ENCODE measurements at regions not wholly inside any gene's neighbourhood (a gene's known extent, or its start where the extent isn't known, plus 50 kb on each side); places are given as distances from the start of the nearest gene placed in this dataset.

DNA sequence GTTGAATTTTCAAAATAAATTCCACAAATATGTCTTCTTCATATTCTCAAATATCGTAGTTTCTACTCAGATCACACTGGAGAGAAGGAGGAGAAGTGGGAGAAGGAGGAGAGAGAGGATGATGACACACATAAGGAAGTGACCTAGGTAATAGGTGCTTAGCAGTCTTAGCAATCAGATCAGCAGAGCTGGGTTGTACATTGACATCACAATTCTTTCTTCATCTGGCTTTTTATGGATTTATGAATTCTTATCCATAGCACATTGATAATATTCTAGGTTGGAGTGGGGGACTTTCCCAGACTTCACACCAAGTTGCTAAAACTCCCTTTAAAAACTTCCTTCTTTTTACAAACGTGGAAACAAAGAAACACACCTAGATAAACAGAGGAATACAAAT is 86.9 kb downstream of the FGF9 start:
- H3K9me1 ChIP-seq (ENCODE audit: control insufficient read depth, extremely low read depth, insufficient read depth, low read length), result no peaks in the 10 kb centered on the region
- dilution Hi-C loops (cut with MboI; ENCODE audit: extremely low pct_ligation_motif_present, low sequenced_read_pairs), result no loop called here
- no peak for FAIRE-seq

DNA sequence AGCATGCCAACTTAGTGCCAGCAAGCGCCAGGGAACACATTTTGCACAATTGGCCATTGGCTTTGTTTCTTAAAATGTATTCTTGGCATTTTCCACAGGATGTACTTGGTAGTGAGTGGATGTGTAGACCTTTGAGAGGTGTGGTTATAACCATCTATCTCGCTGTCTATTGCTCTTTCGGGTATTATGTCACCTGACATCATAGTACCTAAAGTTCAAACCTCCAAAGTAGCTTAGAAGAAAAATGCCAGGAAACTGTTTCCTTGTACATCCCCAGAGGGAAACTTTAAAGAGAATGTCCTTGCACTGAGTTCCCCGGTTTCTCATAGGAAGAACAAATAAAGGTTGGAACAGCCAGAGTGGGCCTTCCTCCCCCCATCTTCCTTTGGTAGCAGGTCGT is 87.6 kb downstream of the FGF9 start:
- Histone ChIP-seq H3K4me2 (ENCODE audit: control insufficient read depth, extremely low read depth, insufficient read depth, low read depth, low read length) (no peak overlapping the region), H4K20me1 (ENCODE audit: control insufficient read depth, extremely low read depth, insufficient read depth, low read length) (no peaks in the 10 kb centered on the region), H3K27me3 (ENCODE audit: control insufficient read depth, extremely low read depth, insufficient read depth, low read length) (no peaks in the 10 kb centered on the region), H2AFZ (ENCODE audit: control insufficient read depth, low read length) (no peak overlapping the region), H3K4me3 (ENCODE audit: control insufficient read depth in 2 of 3, extremely low read depth in 1 of 3, insufficient read depth in 2 of 3, low read depth in 1 of 3, low read length in 3 of 3) (no peak overlapping the region), H3K9me3 (ENCODE audit: control insufficient read depth, low read depth, low read length) (no peaks in the 10 kb centered on the region), H3K79me2 (ENCODE audit: control insufficient read depth, insufficient read depth, low read length) (no peaks in the 10 kb centered on the region), H3K36me3 (ENCODE audit: control insufficient read depth in 2 of 2, extremely low read depth in 1 of 2, insufficient read depth in 2 of 2, low read length in 2 of 2) (no peaks in the 10 kb centered on the region), H3K9me1 (ENCODE audit: control insufficient read depth, extremely low read depth, insufficient read depth, low read length) (no peaks in the 10 kb centered on the region), H3K4me1 (ENCODE audit: control insufficient read depth, extremely low read depth, insufficient read depth, low read length) (no peaks in the 10 kb centered on the region), H3K27ac (ENCODE audit: control insufficient read depth, insufficient read depth, low read length) (no peak overlapping the region), H3K9ac (ENCODE audit: control insufficient read depth, extremely low read depth, insufficient read depth, low read length) (no peak overlapping the region)
- dilution Hi-C loops (cut with MboI; ENCODE audit: extremely low pct_ligation_motif_present, low sequenced_read_pairs), result no loop called here
- DNase-seq (ENCODE audit: low read depth, low spot score) (no peak), FAIRE-seq (no peak)
- TF ChIP-seq EZH2 (IDR thresholded peaks at IDR 0.05; ENCODE audit: low read length), result no peak
- TF ChIP-seq, protein P1, sequence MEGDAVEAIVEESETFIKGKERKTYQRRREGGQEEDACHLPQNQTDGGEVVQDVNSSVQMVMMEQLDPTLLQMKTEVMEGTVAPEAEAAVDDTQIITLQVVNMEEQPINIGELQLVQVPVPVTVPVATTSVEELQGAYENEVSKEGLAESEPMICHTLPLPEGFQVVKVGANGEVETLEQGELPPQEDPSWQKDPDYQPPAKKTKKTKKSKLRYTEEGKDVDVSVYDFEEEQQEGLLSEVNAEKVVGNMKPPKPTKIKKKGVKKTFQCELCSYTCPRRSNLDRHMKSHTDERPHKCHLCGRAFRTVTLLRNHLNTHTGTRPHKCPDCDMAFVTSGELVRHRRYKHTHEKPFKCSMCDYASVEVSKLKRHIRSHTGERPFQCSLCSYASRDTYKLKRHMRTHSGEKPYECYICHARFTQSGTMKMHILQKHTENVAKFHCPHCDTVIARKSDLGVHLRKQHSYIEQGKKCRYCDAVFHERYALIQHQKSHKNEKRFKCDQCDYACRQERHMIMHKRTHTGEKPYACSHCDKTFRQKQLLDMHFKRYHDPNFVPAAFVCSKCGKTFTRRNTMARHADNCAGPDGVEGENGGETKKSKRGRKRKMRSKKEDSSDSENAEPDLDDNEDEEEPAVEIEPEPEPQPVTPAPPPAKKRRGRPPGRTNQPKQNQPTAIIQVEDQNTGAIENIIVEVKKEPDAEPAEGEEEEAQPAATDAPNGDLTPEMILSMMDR (optimal IDR thresholded peaks at IDR 0.05 in 1 of 3, IDR thresholded peaks at IDR 0.05 in 1 of 3, conservative IDR thresholded peaks at IDR 0.05 in 1 of 3; ENCODE audit: extremely low read depth in 1 of 3, insufficient read depth in 2 of 3, low read length in 3 of 3), result no peak

More for the DNA sequence above, 86.9 kb downstream of the FGF9 start:
- TF ChIP-seq EZH2 (IDR thresholded peaks at IDR 0.05; ENCODE audit: low read length), result no peak
- TF ChIP-seq, protein P1 (optimal IDR thresholded peaks at IDR 0.05 in 1 of 3, IDR thresholded peaks at IDR 0.05 in 1 of 3, conservative IDR thresholded peaks at IDR 0.05 in 1 of 3; ENCODE audit: extremely low read depth in 1 of 3, insufficient read depth in 2 of 3, low read length in 3 of 3), result no peak
- no peak overlapping the region for H3K9ac ChIP-seq (ENCODE audit: control insufficient read depth, extremely low read depth, insufficient read depth, low read length)
- H4K20me1 ChIP-seq (ENCODE audit: control insufficient read depth, extremely low read depth, insufficient read depth, low read length), result no peaks in the 10 kb centered on the region
- H3K4me3 ChIP-seq (ENCODE audit: control insufficient read depth in 2 of 3, extremely low read depth in 1 of 3, insufficient read depth in 2 of 3, low read depth in 1 of 3, low read length in 3 of 3), result no peak overlapping the region
- no peaks in the 10 kb centered on the region for H3K27me3 ChIP-seq (ENCODE audit: control insufficient read depth, extremely low read depth, insufficient read depth, low read length)
- DNase-seq (ENCODE audit: low read depth, low spot score), result no peak
- H3K4me2 ChIP-seq (ENCODE audit: control insufficient read depth, extremely low read depth, insufficient read depth, low read depth, low read length), result no peak overlapping the region
- H2AFZ ChIP-seq (ENCODE audit: control insufficient read depth, low read length), result no peak overlapping the region
- no peaks in the 10 kb centered on the region for H3K79me2 ChIP-seq (ENCODE audit: control insufficient read depth, insufficient read depth, low read length)
- no peaks in the 10 kb centered on the region for H3K4me1 ChIP-seq (ENCODE audit: control insufficient read depth, extremely low read depth, insufficient read depth, low read length)
- no peaks in the 10 kb centered on the region for H3K36me3 ChIP-seq (ENCODE audit: control insufficient read depth in 2 of 2, extremely low read depth in 1 of 2, insufficient read depth in 2 of 2, low read length in 2 of 2)
- H3K27ac ChIP-seq (ENCODE audit: control insufficient read depth, insufficient read depth, low read length), result no peak overlapping the region
- no peaks in the 10 kb centered on the region for H3K9me3 ChIP-seq (ENCODE audit: control insufficient read depth, low read depth, low read length)

Data from keratinocyte (primary cell).